Trophoblast cell (in vitro differentiated cells and primary cell): ENCODE measurements at regions not wholly inside any gene's neighbourhood (a gene's known extent, or its start where the extent isn't known, plus 50 kb on each side); places are given as distances from the start of the nearest gene placed in this dataset.
A peak's percentile ranks its signal among the peaks of the same experiment; 100 is the strongest.
"Not testable (repeated sequence)": the region's sequence is repeated elsewhere in the genome, so short reads cannot be mapped to it uniquely, and the experiment has no call there.

Experiments
- DNase-seq, 2 donors: peaks; one replicate each; pipeline ENCODE4 v3.0.0-alpha.2; 2016
- H2AFZ ChIP-seq: 2 replicates; pipeline ENCODE4 v1.6.1; 2013; ENCODE audit warnings: low read length, moderate library complexity, mild to moderate bottlenecking; ENCODE audit not compliant: insufficient read depth, poor library complexity
- H2AK5ac ChIP-seq: 2 replicates; pipeline ENCODE4 v1.6.1; 2013; ENCODE audit warnings: mild to moderate bottlenecking, low read length
- H2BK120ac ChIP-seq: 2 replicates; pipeline ENCODE4 v1.6.1; 2013; ENCODE audit warnings: low read length, mild to moderate bottlenecking, moderate library complexity; ENCODE audit not compliant: insufficient read depth, poor library complexity
- H2BK12ac ChIP-seq: 2 replicates; pipeline ENCODE4 v1.6.1; 2013; ENCODE audit warnings: mild to moderate bottlenecking, low read length, moderate library complexity
- H2BK5ac ChIP-seq: 2 replicates; pipeline ENCODE4 v1.6.1; 2013; ENCODE audit warnings: low read length, low read depth, moderate library complexity, mild to moderate bottlenecking; ENCODE audit not compliant: poor library complexity
- H3K14ac ChIP-seq: 2 replicates; pipeline ENCODE4 v1.6.1; 2013; ENCODE audit warnings: mild to moderate bottlenecking, low read length
- H3K18ac ChIP-seq: 2 replicates; pipeline ENCODE4 v1.6.1; 2013; ENCODE audit warnings: mild to moderate bottlenecking, low read length
- H3K23ac ChIP-seq: 2 replicates; pipeline ENCODE4 v1.6.1; 2013; ENCODE audit warnings: low read length
- H3K27ac ChIP-seq: 2 replicates; pipeline ENCODE4 v1.5.1; 2013; ENCODE audit warnings: low read depth, mild to moderate bottlenecking, inconsistent platforms, low read length, moderate library complexity
- H3K27me3 ChIP-seq: 2 replicates; pipeline ENCODE4 v1.6.1; 2013; ENCODE audit warnings: inconsistent platforms, mild to moderate bottlenecking, low read length, moderate library complexity; ENCODE audit not compliant: insufficient read depth
- H3K36me3 ChIP-seq, 2 experiments: 1 replicate in 1 of 2; 2 replicates in 1 of 2; pipeline ENCODE4 v1.6.1; 2013; ENCODE audit warnings: low read length in 2 of 2, mild to moderate bottlenecking in 2 of 2, moderate library complexity in 1 of 2; ENCODE audit not compliant: insufficient read depth in 2 of 2, control insufficient read depth in 1 of 2
- H3K4ac ChIP-seq: 2 replicates; pipeline ENCODE4 v1.6.1; 2013; ENCODE audit warnings: low read depth, mild to moderate bottlenecking, low read length, moderate library complexity
- H3K4me1 ChIP-seq, 2 experiments: 1 replicate in 1 of 2; 2 replicates in 1 of 2; pipeline ENCODE4 v1.6.1; 2013; ENCODE audit warnings: low read length in 2 of 2, mild to moderate bottlenecking in 2 of 2, moderate library complexity in 1 of 2; ENCODE audit not compliant: insufficient read depth in 2 of 2, control insufficient read depth in 1 of 2
- H3K4me2 ChIP-seq: 2 replicates; pipeline ENCODE4 v1.6.1; 2013; ENCODE audit warnings: inconsistent platforms, mild to moderate bottlenecking, low read length, moderate library complexity
- H3K4me3 ChIP-seq: 2 replicates; pipeline ENCODE4 v1.5.1; 2013; ENCODE audit warnings: mild to moderate bottlenecking, low read depth, low read length, inconsistent platforms
- H3K79me1 ChIP-seq: one replicate; pipeline ENCODE4 v1.6.1; 2013; ENCODE audit warnings: low read length
- H3K79me2 ChIP-seq: 2 replicates; pipeline ENCODE4 v1.6.1; 2013; ENCODE audit warnings: low read length, mild to moderate bottlenecking; ENCODE audit not compliant: control insufficient read depth, insufficient read depth, poor library complexity
- H3K9ac ChIP-seq: 2 replicates; pipeline ENCODE4 v1.6.1; 2013; ENCODE audit warnings: mild to moderate bottlenecking, low read length
- H3K9me3 ChIP-seq: 2 replicates; pipeline ENCODE4 v1.6.1; 2013; ENCODE audit warnings: low read depth, mild to moderate bottlenecking, control low read depth, inconsistent platforms, low read length; ENCODE audit not compliant: insufficient read depth
- H4K12ac ChIP-seq: 2 replicates; pipeline ENCODE4 v1.6.1; 2013; ENCODE audit warnings: low read depth, mild to moderate bottlenecking, low read length, moderate library complexity
- H4K8ac ChIP-seq: 2 replicates; pipeline ENCODE4 v1.6.1; 2013; ENCODE audit warnings: low read depth, mild to moderate bottlenecking, low read length, moderate library complexity
- H4K91ac ChIP-seq: one replicate; pipeline ENCODE4 v1.6.1; 2013; ENCODE audit warnings: low read depth, mild to moderate bottlenecking, low read length, moderate library complexity
- WGBS: extraction: QIAGEN DNeasy Blood & Tissue Kit; methylation state at CpG from one replicate; pipeline ENCODE4 v1.1.7; 2013; ENCODE audit warnings: missing lambda C conversion rate; ENCODE audit not compliant: insufficient read length, insufficient coverage; ENCODE audit errors: extremely low coverage; 5-methylcytosine and 5-hydroxymethylcytosine counted together

DNA sequence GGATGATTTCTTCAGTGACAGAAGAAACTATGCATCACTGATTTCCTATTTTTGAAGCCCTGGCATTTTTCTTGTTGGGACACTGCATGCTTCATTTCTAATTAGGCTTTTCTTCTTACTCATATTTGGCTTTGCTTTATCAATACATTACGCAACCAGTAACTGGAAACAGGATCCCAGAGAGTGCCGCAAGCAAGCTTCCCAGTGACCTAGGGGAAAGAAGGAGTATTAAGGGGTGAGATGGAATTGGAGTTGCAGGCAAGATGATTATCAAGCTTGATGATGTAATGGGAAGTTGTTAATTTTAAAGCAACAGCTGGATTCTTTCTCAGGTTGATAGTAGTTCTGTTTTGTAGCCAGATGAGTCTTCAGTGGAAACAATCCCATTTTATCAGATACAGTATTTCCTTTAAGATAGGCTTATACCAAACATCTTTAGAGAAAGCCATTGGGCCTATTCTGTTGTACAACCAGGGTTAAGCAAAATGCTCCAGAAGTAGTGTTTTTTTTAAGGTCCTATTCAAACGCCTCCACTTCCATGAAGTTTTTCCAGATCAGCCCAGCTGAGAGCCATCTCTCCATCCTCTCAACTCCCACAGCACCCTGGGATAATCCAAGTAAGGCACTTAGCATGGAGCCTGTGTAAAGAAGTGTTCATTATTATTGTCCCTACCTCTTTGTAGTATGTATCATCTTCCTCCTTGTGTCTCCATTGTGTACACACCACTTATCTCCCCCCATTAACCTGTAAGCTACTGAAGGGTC is 69.5 kb upstream of the GPR89A start:
- not testable (repeated sequence) for H3K23ac ChIP-seq, H3K79me2 ChIP-seq, H3K36me3 ChIP-seq, H2BK12ac ChIP-seq, H3K27me3 ChIP-seq, H3K27ac ChIP-seq, H3K4me3 ChIP-seq, H2BK5ac ChIP-seq, H3K9ac ChIP-seq, H3K4me1 ChIP-seq, DNase-seq, H3K79me1 ChIP-seq, H3K9me3 ChIP-seq, H3K4ac ChIP-seq, H2AFZ ChIP-seq, H4K8ac ChIP-seq, H4K91ac ChIP-seq, H2AK5ac ChIP-seq, H3K4me2 ChIP-seq, H2BK120ac ChIP-seq, H4K12ac ChIP-seq, H3K14ac ChIP-seq, H3K18ac ChIP-seq
- WGBS: no CpG with 5 or more reads among the region's 3 CpGs

- H3K27ac ChIP-seq, H2BK12ac ChIP-seq, H3K36me3 ChIP-seq, H3K27me3 ChIP-seq, H2BK5ac ChIP-seq, H4K12ac ChIP-seq, H3K4me2 ChIP-seq, H3K18ac ChIP-seq, H3K4ac ChIP-seq, H2AFZ ChIP-seq, H3K4me1 ChIP-seq, H3K14ac ChIP-seq, H2AK5ac ChIP-seq, H4K91ac ChIP-seq, H3K79me1 ChIP-seq, H3K79me2 ChIP-seq, DNase-seq, H3K23ac ChIP-seq, H4K8ac ChIP-seq, H3K4me3 ChIP-seq, H3K9me3 ChIP-seq, H3K9ac ChIP-seq, H2BK120ac ChIP-seq: not testable (repeated sequence)
- no CpG with 5 or more reads among the region's 2 CpGs for WGBS
Observed at GRCh38 chr1:145537003-145537402, 70.8 kb upstream of the GPR89A start.

GRCh38 chr1:145535461-145535860 is 72.3 kb upstream of the GPR89A start:
- H3K4me1 ChIP-seq, H3K27me3 ChIP-seq, H3K4me2 ChIP-seq, H3K23ac ChIP-seq, H3K27ac ChIP-seq, H2BK12ac ChIP-seq, H4K12ac ChIP-seq, H3K14ac ChIP-seq, H2AFZ ChIP-seq, H3K79me1 ChIP-seq, H3K79me2 ChIP-seq, H3K36me3 ChIP-seq, H3K9ac ChIP-seq, H3K4me3 ChIP-seq, H3K4ac ChIP-seq, H4K8ac ChIP-seq, H2BK120ac ChIP-seq, H2AK5ac ChIP-seq, H3K18ac ChIP-seq, H2BK5ac ChIP-seq, H4K91ac ChIP-seq, H3K9me3 ChIP-seq: not testable (repeated sequence)
- DNase-seq: peak; percentile 1 to 36
- no CpG with 5 or more reads among the region's 2 CpGs for WGBS

DNA sequence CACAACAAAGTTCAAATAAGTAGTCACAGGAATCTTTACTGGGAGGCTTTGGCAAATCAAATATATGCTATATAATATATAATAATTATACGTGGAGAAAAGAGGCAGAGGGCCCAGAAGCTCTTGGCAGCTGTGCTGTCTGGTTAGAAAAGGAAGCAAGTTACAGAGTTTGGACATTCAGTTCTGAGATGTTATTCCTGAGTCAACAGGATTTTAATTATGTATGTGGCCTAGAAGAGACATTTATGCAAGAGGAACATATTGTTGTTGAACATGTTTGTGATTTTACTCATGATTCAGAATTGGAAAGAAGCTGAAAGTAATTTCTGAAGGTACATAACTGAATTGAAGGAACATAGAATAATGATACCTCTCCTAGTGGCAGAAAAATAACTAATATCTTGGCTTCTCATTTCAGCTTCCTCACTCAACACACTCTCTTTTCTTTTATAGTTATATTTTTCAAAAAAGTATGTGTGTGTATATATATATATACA is 79.7 kb upstream of the GPR89A start:
- H2BK5ac ChIP-seq, H3K4me1 ChIP-seq, H3K4me3 ChIP-seq, H2AFZ ChIP-seq, H2BK12ac ChIP-seq, H3K36me3 ChIP-seq, H4K91ac ChIP-seq, H2BK120ac ChIP-seq, H3K27me3 ChIP-seq, H3K9ac ChIP-seq, H3K27ac ChIP-seq, H4K12ac ChIP-seq, H3K4me2 ChIP-seq, H3K79me2 ChIP-seq, H3K9me3 ChIP-seq, H2AK5ac ChIP-seq, H3K79me1 ChIP-seq, H3K18ac ChIP-seq, H3K23ac ChIP-seq, H3K14ac ChIP-seq, DNase-seq, H4K8ac ChIP-seq, H3K4ac ChIP-seq: not testable (repeated sequence)
- WGBS: no CpG with 5 or more reads among the region's 1 CpG
